Stimulated activated CD4-positive, alpha-beta T cell treated with anti-CD3 and anti-CD28 coated beads, Interleukin-15, amount 100 ng/mL, for 1 hour (primary cell): ENCODE measurements at regions not wholly inside any gene's neighbourhood (a gene's known extent, or its start where the extent isn't known, plus 50 kb on each side); places are given as distances from the start of the nearest gene placed in this dataset.
"Not testable (repeated sequence)": the region's sequence is repeated elsewhere in the genome, so short reads cannot be mapped to it uniquely, and the experiment has no call there.

Source experiments
- DNase-seq, 2 donors: peaks; one replicate each; pipeline ENCODE4 v3.0.0-alpha.2; 2020; ENCODE audit warnings: low read depth in 1 of 2, low spot score in 1 of 2

GRCh38 chr11:69916251-69916649, 97.0 kb upstream of the FGF3 start:
- not testable (repeated sequence) for DNase-seq

- no peak for DNase-seq
These were observed 97.7 kb upstream of the FGF3 start for GRCh38 chr11:69916806-69917387.

- DNase-seq, result no peak
These were observed 98.3 kb upstream of the FGF3 start for GRCh38 chr11:69917529-69917928.

DNA sequence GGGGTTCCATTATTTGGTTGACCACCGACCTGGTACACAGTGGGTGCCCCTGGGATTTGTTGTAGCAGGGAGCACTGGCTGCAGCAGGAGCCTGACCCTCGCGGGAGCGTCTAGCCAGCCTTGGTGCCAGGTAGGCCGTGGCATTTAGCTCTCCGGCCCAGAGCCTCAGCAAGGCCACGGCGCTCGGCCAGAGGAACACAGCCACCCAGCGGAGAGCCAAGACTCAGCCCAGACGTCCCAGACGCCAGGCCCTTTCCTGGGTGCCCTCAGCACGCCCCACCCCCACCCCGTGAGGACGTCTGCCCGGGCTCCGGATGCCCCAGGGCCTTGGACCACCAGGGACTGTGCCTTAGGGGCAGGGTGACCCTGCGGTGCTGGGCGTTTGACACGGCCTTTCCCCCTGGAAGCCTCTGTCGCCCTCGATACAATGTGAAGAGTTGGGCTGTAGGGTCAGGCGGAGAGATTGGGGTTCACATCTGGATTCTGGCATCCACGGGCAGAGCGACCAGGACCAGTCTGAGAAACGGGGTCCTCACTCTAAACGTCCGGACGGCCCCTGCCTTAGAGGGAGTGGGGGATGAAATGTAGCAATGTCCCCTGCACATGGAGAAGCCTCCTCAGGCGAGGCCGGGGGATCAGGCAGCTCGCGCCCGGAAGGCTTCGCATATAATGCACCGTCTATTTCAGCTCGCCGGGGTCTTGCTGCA, 99.2 kb upstream of the FGF3 start:
- no peak for DNase-seq

- DNase-seq, result peak; percentile 19 to 65
These were observed 99.9 kb upstream of the FGF3 start for GRCh38 chr11:69918938-69919650.

GRCh38 chr11:69919659-69920344, 100.6 kb upstream of the FGF3 start:
- no peak for DNase-seq

- no peak for DNase-seq
These were observed 101.3 kb upstream of the FGF3 start for GRCh38 chr11:69920345-69921127.

DNA sequence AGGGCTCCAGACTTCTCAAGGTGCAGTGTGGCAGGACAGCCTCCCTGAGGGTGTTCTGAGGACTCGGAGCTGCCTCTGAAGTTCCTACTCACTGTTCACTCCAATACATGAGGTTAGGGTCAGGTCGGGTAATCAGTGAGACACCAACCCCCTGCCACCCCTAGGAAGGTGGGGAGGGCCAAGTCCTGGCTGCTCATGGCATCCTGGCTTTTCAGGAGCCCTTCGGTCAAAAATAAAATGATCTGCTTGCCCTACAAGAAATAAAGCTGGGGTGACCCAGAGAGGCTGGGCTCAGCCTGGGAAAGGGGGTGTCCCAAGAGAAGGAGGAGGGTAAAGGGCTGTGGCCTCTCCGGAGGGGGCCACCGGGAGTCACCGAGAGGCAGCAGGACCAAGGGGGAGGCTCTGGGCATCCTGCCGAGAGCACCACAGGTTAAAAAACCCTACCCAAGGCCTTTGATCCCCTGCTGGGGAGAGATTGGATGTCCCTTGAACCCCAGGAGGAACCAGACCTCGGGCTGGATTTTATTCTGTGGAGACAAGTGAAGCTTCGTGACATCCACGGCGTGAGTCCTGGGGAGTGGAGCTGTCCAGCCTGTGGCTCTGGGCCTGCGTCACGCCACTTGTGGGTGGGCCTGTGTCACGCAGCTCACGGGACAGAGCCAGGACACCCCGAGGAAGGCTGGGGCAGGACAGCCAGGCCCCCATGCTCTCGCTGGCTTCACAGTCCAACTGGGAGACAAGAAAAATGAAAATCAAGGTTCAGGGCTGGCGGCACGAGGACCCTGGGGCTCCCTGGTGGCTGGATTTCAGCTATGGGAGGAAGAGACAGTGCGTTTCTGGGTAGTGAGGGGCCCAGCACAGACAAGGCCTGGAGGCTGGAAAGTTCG, 102.2 kb upstream of the FGF3 start:
- DNase-seq, result no peak

DNA sequence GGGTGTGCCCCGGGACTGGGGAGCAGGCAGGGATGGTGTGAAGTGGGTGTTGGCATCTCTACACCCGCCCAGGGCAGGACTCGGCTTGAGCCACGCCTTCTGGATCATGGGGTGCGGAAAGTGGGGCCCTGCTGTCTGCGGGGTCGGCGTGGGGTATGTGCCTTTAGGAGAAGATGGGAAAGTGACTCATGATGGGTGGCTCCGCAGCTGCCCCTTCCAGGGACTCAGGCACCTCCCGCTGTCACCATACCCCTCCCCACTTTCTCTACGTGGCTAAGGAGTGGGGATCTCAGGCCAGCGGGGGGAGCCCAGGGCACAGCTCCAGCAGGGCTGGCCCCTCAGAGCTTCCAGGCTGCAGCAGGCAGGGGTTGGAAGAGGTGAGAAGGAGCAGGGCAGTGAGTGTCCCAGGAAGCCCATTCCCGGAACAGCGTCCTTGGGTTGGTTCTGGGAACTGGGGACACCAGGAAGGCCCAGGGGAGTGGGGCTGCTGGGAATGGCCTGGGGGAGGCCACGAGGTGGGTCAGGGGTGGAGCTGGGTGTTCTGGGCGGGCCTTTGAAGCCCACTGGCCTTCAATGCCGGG, 102.9 kb upstream of the FGF3 start:
- DNase-seq, result no peak

DNA sequence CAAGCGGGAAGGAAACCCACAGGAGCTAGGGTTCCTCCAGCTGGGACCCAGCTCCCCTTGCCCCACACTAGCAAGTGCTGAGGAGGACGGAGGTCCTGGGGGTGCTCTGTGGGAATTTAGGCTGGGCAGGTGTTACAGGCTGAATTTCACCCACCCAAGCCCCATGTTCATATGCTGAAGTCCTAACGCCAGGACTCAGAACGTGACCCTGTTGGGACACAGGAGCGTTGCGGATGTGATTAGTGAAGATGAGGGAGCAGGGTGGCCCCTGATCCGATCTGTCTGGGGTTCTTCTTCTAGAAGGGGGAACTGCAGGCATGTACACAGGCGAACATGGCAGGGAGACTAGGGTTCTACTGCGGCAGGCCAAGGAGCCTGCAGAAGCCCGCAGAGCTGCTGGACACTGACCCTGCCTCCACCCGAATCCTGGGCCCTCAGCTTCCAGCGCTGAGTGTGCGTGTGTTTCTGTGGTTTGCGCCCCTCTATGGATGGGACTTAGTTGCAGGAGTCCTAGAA, 103.4 kb upstream of the FGF3 start:
- no peak for DNase-seq

DNA sequence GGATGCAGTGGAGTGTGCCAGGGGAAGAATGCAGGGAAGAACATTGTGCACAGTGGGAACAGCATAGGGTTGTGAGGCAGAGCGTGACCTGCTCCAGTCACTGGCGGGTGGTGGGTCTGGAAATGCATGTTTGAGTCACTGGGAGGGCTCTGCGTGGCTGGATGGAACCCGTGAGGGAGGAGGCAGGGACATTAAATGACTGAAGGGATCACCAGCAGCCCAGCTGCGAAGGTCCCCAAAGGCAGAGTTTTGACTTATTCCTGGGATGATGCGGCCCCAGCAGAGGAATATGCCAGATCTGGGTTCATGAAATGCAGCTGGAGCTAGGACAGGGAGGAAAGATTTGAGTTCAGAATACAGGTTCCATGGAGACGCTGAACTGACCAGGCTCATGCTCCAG, 104.0 kb upstream of the FGF3 start:
- DNase-seq, result no peak

GRCh38 chr11:69923641-69924307, 104.6 kb upstream of the FGF3 start:
- DNase-seq, result no peak

GRCh38 chr11:69924308-69925161, 105.3 kb upstream of the FGF3 start:
- no peak for DNase-seq

GRCh38 chr11:69925366-69926196, 106.4 kb upstream of the FGF3 start:
- DNase-seq, result no peak

GRCh38 chr11:69926376-69927050, 107.3 kb upstream of the FGF3 start:
- DNase-seq, result no peak

GRCh38 chr11:69928121-69928520, 108.9 kb upstream of the FGF3 start:
- no peak for DNase-seq

GRCh38 chr11:69928975-69929374, 109.8 kb upstream of the FGF3 start:
- no peak for DNase-seq
